ENCODE measurements at regions not wholly inside any gene's neighbourhood (a gene's known extent, or its start where the extent isn't known, plus 50 kb on each side); places are given as distances from the start of the nearest gene placed in this dataset.

GRCh38 chr20:57869291-57869950 lies 159.6 kb upstream of the PMEPA1 start:
- H3K4me3 ChIP-seq = no peak overlapping the region
- DNase-seq (no peak), ATAC-seq (no peak)
- 73 to 79% methylated on average over 10 of the region's 10 CpGs for WGBS, 2 donors
- TF ChIP-seq, protein P1, sequence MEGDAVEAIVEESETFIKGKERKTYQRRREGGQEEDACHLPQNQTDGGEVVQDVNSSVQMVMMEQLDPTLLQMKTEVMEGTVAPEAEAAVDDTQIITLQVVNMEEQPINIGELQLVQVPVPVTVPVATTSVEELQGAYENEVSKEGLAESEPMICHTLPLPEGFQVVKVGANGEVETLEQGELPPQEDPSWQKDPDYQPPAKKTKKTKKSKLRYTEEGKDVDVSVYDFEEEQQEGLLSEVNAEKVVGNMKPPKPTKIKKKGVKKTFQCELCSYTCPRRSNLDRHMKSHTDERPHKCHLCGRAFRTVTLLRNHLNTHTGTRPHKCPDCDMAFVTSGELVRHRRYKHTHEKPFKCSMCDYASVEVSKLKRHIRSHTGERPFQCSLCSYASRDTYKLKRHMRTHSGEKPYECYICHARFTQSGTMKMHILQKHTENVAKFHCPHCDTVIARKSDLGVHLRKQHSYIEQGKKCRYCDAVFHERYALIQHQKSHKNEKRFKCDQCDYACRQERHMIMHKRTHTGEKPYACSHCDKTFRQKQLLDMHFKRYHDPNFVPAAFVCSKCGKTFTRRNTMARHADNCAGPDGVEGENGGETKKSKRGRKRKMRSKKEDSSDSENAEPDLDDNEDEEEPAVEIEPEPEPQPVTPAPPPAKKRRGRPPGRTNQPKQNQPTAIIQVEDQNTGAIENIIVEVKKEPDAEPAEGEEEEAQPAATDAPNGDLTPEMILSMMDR (IDR thresholded peaks at IDR 0.05) = no peak
- H3K9me3 ChIP-seq = no peaks in the 10 kb centered on the region
- intact Hi-C loops (cut with DNase I) = no loop called here
- peaks cover 0 to 11% (median 0%) of the 10 kb centered on the region in 9 donors for H3K4me1 ChIP-seq
- no peak overlapping the region for H3K27ac ChIP-seq
- H3K27me3 ChIP-seq = peaks cover 0 to 24% (median 8%) of the 10 kb centered on the region in 7 donors
- no peaks in the 10 kb centered on the region for H3K36me3 ChIP-seq

- TF ChIP-seq, protein P1 (IDR thresholded peaks at IDR 0.05) = no peak
- intact Hi-C loops (cut with DNase I) = no loop called here
- 89 to 90% methylated on average over 15 of the region's 15 CpGs for WGBS, 2 donors
- ATAC-seq = no peak
- Histone ChIP-seq H3K36me3 (no peaks in the 10 kb centered on the region), H3K4me1 (peaks cover 0 to 11% (median 0%) of the 10 kb centered on the region in 9 donors), H3K4me3 (no peak overlapping the region), H3K27ac (no peak overlapping the region), H3K9me3 (peaks cover 0 to 5% (median 0%) of the 10 kb centered on the region in 11 donors), H3K27me3 (peaks cover 0 to 24% (median 8%) of the 10 kb centered on the region in 7 donors)
- no peak for DNase-seq
These were observed 158.5 kb upstream of the PMEPA1 start for GRCh38 chr20:57868310-57868709.

DNA sequence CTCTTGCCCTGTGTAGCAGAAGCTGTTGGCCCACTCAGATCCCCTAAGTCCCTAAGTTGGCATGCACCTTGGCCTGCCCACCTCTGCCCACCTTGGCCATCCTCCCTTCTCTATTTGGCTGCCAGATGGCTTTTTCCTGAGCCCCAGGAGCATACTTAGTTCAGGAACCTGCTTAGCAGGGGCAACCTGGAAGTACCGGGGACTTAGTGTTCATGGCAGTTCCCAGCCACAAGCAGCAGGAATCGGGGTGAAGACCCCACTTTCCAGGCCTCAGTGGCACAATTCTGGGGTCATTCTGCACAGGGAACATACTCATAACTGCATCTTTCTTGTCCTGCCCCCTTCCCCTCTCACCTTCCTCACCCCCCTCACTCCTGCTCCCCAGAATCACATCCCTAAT lies 158.0 kb upstream of the PMEPA1 start:
- ATAC-seq (no peak), DNase-seq (no peak)
- TF ChIP-seq, protein P1 (IDR thresholded peaks at IDR 0.05) = no peak
- intact Hi-C loops (cut with DNase I) = no loop called here
- Histone ChIP-seq H3K4me3 (no peak overlapping the region), H3K9me3 (peaks cover 0 to 6% (median 0%) of the 10 kb centered on the region in 11 donors), H3K27ac (no peak overlapping the region), H3K27me3 (peaks cover 0 to 24% (median 8%) of the 10 kb centered on the region in 7 donors), H3K4me1 (peaks cover 0 to 11% (median 0%) of the 10 kb centered on the region in 9 donors), H3K36me3 (no peaks in the 10 kb centered on the region)
- 77 to 90% methylated on average over 2 of the region's 2 CpGs for WGBS, 2 donors

DNA sequence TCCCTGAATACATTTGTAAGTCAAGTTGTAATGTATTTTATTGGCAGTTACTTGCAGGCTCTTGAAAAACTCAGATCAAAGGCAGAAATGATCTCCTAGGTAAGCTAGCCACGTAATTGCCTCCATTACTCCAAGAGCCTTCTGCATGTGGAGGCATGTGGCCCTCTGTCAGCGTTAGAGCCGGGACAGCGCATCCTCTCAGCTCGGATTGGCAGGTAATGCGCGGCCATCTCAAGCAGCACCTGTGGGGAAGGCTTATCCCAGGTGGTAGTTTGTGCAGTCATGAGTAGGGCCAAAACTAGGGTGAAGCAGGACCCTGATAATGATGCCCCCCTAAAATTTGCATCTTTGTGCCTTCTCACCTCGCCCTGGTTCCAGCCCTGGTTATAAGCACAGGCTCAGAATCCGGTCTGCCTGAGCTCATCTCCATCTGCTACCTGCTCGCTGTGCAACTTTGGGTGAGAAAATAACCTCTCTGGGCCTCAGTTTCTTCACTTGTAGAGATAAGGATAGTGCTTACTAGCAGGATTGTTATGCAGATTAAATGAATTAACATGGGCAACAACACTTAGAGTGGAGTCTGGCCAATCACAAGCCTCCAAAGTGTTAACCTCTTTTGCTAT lies 157.5 kb upstream of the PMEPA1 start:
- Histone ChIP-seq H3K36me3 (no peaks in the 10 kb centered on the region), H3K27me3 (peaks cover 0 to 24% (median 8%) of the 10 kb centered on the region in 7 donors), H3K4me3 (no peak overlapping the region), H3K27ac (no peak overlapping the region), H3K4me1 (peaks cover 0 to 11% (median 0%) of the 10 kb centered on the region in 9 donors), H3K9me3 (peaks cover 0 to 6% (median 0%) of the 10 kb centered on the region in 11 donors)
- ATAC-seq (no peak), DNase-seq (no peak)
- TF ChIP-seq, protein P1 (IDR thresholded peaks at IDR 0.05) = no peak
- 93 to 94% methylated on average over 10 of the region's 10 CpGs for whole genome bisulfite sequencing, 2 donors
- intact Hi-C loops (cut with DNase I) = no loop called here

Measured in heart right ventricle (tissue), 16 donors.